ENCODE measurements at regions not wholly inside any gene's neighbourhood (a gene's known extent, or its start where the extent isn't known, plus 50 kb on each side); places are given as distances from the start of the nearest gene placed in this dataset.

DNA sequence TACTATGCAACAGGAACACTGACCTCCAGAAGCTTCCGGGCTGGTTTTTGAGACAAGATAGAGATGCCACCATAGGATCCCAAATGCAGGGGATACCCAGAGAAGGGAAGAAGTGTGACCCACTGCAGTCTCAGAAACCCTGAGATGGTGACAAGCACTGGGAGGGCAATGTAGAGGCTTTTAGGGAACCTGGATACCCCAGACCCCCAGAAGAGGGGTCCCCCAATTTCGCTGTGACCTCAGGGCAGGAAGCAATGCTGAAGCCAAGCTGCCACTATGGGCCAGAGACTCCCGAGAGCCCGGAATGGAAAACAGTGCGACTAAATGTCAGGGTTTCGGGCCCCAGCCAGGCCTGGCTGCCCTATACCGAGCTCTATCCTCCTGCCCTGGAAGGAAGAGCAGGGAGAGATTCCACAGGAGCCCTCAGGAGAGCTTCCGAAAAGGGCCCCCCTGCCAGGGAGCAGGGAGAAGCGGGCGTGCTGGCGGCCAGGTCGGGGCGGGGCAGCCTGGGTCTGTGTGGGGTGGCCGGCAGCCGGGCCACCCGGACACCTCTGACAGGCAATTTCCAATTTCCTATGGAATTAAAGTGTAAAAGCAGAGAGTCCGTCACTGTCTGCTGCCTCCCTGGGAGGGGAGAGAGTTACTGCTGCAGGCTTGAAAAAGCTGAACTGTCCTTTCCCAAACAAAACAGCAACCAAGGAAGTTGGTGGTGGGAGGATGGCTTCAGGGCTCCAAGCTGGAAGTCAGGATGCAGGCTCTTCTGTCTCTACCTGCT is 154.2 kb downstream of the FGF18 start:
- no peak overlapping the region for H3K4me3 ChIP-seq (ENCODE audit: low read depth, low read length)
- no peak for DNase-seq (ENCODE audit: low read depth)
- TF ChIP-seq, protein P1, sequence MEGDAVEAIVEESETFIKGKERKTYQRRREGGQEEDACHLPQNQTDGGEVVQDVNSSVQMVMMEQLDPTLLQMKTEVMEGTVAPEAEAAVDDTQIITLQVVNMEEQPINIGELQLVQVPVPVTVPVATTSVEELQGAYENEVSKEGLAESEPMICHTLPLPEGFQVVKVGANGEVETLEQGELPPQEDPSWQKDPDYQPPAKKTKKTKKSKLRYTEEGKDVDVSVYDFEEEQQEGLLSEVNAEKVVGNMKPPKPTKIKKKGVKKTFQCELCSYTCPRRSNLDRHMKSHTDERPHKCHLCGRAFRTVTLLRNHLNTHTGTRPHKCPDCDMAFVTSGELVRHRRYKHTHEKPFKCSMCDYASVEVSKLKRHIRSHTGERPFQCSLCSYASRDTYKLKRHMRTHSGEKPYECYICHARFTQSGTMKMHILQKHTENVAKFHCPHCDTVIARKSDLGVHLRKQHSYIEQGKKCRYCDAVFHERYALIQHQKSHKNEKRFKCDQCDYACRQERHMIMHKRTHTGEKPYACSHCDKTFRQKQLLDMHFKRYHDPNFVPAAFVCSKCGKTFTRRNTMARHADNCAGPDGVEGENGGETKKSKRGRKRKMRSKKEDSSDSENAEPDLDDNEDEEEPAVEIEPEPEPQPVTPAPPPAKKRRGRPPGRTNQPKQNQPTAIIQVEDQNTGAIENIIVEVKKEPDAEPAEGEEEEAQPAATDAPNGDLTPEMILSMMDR (IDR thresholded peaks at IDR 0.05; ENCODE audit: insufficient read depth, low read depth, low read length), result no peak

- no peak for DNase-seq (ENCODE audit: low read depth)
- TF ChIP-seq, protein P1 (IDR thresholded peaks at IDR 0.05; ENCODE audit: insufficient read depth, low read depth, low read length), result no peak
- H3K4me3 ChIP-seq (ENCODE audit: low read depth, low read length), result no peak overlapping the region
Observed at GRCh38 chr5:171574376-171574775, 154.9 kb downstream of the FGF18 start.

GRCh38 chr5:171575386-171575785 is 155.9 kb downstream of the FGF18 start:
- TF ChIP-seq, protein P1 (IDR thresholded peaks at IDR 0.05; ENCODE audit: insufficient read depth, low read depth, low read length), result no peak
- H3K4me3 ChIP-seq (ENCODE audit: low read depth, low read length), result no peak overlapping the region
- DNase-seq (ENCODE audit: low read depth), result no peak

DNA sequence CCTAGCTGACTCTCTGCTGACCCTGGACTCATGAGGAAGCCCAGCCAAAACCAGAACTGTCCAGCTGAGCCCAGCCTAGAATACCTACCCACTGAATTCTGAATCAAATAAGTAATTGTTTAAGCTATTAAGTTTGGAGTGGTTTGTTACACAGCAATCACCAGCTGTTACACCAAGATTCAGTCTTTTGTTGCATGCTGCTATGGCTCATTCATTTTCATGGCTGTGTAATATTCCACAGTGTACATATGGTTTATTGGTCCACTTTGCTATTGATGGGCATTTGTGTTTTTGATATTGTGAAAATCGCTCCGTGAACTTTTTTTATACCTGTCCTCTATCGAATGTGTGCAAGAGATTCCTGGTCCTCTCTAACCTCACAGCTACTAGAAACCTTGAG is 156.4 kb downstream of the FGF18 start:
- TF ChIP-seq, protein P1 (IDR thresholded peaks at IDR 0.05; ENCODE audit: insufficient read depth, low read depth, low read length), result no peak
- no peak for DNase-seq (ENCODE audit: low read depth)
- H3K4me3 ChIP-seq (ENCODE audit: low read depth, low read length), result no peak overlapping the region

DNA sequence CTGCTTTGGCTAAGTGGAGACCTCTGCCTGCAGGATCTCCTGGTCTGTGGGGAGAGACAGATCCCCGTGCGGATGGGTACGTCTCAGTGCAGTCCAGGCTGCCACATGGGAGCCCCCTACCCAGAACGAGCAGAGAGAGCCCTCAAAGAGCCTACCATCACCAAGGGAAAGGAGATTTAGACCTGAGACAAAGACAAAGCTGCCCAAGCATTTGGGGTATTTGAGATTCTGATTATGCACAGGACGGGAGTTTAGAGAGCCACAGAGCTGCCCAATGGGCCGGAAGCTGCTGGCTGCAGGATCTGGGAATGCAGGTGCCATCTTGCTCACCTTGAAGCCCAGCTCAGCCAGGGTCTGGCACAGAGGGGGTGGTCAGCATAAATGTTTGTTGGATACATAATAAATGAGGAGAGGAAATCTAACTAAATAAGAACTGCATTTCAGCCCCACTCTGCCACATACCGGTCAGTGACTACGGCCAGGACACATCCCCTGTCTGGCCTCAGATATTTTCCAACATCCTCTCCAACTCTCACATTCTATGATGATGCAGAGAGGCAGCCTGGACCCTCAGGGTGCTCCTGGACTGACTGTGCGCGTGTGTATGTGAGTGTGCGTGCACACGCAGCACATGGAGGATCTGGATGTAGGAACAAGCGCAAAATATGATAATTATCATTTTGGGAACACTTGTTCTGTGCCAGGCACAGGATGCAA is 157.8 kb downstream of the FGF18 start:
- DNase-seq (ENCODE audit: low read depth), result no peak
- no peak overlapping the region for H3K4me3 ChIP-seq (ENCODE audit: low read depth, low read length)
- TF ChIP-seq, protein P1 (IDR thresholded peaks at IDR 0.05; ENCODE audit: insufficient read depth, low read depth, low read length), result no peak

DNA sequence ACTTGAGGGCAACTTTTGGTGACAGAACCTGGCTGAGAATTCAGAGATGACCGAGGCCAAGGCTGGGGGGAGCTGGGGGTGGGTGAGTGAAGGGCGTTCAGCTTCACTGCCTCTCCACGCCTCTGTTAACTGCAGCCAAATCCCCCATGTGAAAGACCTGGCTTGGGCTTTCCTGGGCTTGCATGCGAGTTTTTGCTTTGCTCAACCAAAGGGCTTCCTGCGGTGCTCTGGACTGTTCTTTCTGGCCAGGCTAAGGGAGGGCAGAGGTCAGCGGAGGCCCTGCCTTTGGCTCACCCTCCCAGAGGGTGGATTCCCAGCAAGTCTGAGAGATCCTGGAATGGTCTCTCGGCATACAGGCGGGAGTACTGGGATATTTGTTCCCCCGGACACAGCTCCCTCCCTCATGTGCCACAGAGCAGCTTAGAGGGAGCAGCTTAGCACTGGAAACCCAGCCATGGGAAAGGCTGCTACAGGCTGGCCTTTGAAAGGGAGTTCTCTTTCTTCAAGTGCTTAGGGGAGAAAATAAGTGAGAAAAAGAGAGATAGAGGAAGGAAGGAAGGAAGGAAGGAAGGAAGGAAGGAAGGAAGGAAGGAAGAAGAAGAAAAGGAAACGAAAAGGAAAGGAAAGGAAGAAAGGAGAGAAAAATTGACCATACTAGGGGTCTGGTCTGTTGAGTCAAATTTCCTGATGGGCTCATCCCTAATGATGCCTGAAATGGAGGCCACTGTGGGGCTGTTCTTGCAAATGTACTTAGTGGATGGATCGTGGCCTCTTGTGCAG is 158.8 kb downstream of the FGF18 start:
- H3K4me3 ChIP-seq (ENCODE audit: low read depth, low read length), result no peak overlapping the region
- DNase-seq (ENCODE audit: low read depth), result no peak
- TF ChIP-seq, protein P1 (IDR thresholded peaks at IDR 0.05; ENCODE audit: insufficient read depth, low read depth, low read length), result no peak
